ENCODE measurements at regions not wholly inside any gene's neighbourhood (a gene's known extent, or its start where the extent isn't known, plus 50 kb on each side); places are given as distances from the start of the nearest gene placed in this dataset.

- TF ChIP-seq CTCF (IDR thresholded peaks at IDR 0.05): no peak
- no peak for TF ChIP-seq POLR2A (IDR thresholded peaks at IDR 0.05)
Observed at GRCh38 chr7:42572561-42572960, 335.6 kb upstream of the GLI3 start.

Data from Peyer's patch (tissue), 4 donors.